ENCODE measurements at regions not wholly inside any gene's neighbourhood (a gene's known extent, or its start where the extent isn't known, plus 50 kb on each side); places are given as distances from the start of the nearest gene placed in this dataset.

- TF ChIP-seq CTCF (IDR thresholded peaks at IDR 0.05 in 2 of 3, conservative IDR thresholded peaks at IDR 0.05 in 1 of 3; ENCODE audit: control insufficient read depth in 2 of 3, extremely low read depth in 1 of 3, insufficient read depth in 1 of 3, low read depth in 3 of 3, low read length in 3 of 3) (no peak), ELK1 (IDR thresholded peaks at IDR 0.05; ENCODE audit: low read depth, low read length) (no peak), NRF1 (conservative IDR thresholded peaks at IDR 0.05; ENCODE audit: low read depth, low read length) (no peak), FOXM1 (IDR thresholded peaks at IDR 0.05; ENCODE audit: low read depth, low read length) (no peak), EZH2 (IDR thresholded peaks at IDR 0.05; ENCODE audit: borderline replicate concordance, control insufficient read depth, low read depth, low read length) (no peak), SPI1 (IDR thresholded peaks at IDR 0.05; ENCODE audit: borderline replicate concordance, insufficient read depth, low read depth, low read length) (no peak), E4F1 (IDR thresholded peaks at IDR 0.05; ENCODE audit: borderline replicate concordance, partially characterized antibody) (no peak), REST (IDR thresholded peaks at IDR 0.05; ENCODE audit: low read depth, low read length) (no peak), CBFB (IDR thresholded peaks at IDR 0.05; ENCODE audit: low read depth) (no peak)
These were observed 167.7 kb downstream of the TXNL1 start for GRCh38 chr18:56470406-56471351.
